ENCODE measurements at regions not wholly inside any gene's neighbourhood (a gene's known extent, or its start where the extent isn't known, plus 50 kb on each side); places are given as distances from the start of the nearest gene placed in this dataset.
A peak's percentile ranks its signal among the peaks of the same experiment; 100 is the strongest.

- DNase-seq, result no peak
Measured at GRCh38 chr19:33947265-33947964, 150.7 kb downstream of the KCTD15 start.

- no peak for DNase-seq
Measured at GRCh38 chr19:33948651-33949335, 152.1 kb downstream of the KCTD15 start.

GRCh38 chr19:33950091-33950750 lies 153.6 kb downstream of the KCTD15 start:
- no peak for DNase-seq

- no peak for DNase-seq
Measured at GRCh38 chr19:33953023-33953422, 156.4 kb downstream of the KCTD15 start.

GRCh38 chr19:33953592-33953991 lies 156.9 kb downstream of the KCTD15 start:
- DNase-seq, result no peak

GRCh38 chr19:33954686-33955085 lies 158.0 kb downstream of the KCTD15 start:
- no peak for DNase-seq

- no peak for DNase-seq
Measured at GRCh38 chr19:33956941-33957340, 160.3 kb downstream of the KCTD15 start.

- DNase-seq, result no peak
Measured at GRCh38 chr19:33957804-33958203, 161.1 kb downstream of the KCTD15 start.

- DNase-seq, result no peak
Measured at GRCh38 chr19:33960566-33960965, 163.9 kb downstream of the KCTD15 start.

GRCh38 chr19:33962161-33962560 lies 165.5 kb downstream of the KCTD15 start:
- DNase-seq, result no peak

GRCh38 chr19:33963514-33963913 lies 166.8 kb downstream of the KCTD15 start:
- no peak for DNase-seq

GRCh38 chr19:33971073-33971472 lies 174.4 kb downstream of the KCTD15 start:
- no peak for DNase-seq

GRCh38 chr19:33977756-33978685 lies 181.4 kb downstream of the KCTD15 start:
- DNase-seq, result no peak

- no peak for DNase-seq
Measured at GRCh38 chr19:33982706-33983105, 186.0 kb downstream of the KCTD15 start.

GRCh38 chr19:33988601-33989000 lies 183.7 kb upstream of the LSM14A start:
- DNase-seq, result no peak

- no peak for DNase-seq
Measured at GRCh38 chr19:33997690-33998089, 174.6 kb upstream of the LSM14A start.

- no peak for DNase-seq
Measured at GRCh38 chr19:33998302-33998701, 174.0 kb upstream of the LSM14A start.

GRCh38 chr19:33998739-33999345 lies 173.5 kb upstream of the LSM14A start:
- peak; percentile 1 for DNase-seq

- DNase-seq, result no peak
Measured at GRCh38 chr19:34017024-34017423, 155.3 kb upstream of the LSM14A start.

- no peak for DNase-seq
Measured at GRCh38 chr19:34017601-34018000, 154.7 kb upstream of the LSM14A start.

GRCh38 chr19:34018546-34018945 lies 153.8 kb upstream of the LSM14A start:
- no peak for DNase-seq

- no peak for DNase-seq
Measured at GRCh38 chr19:34023381-34023780, 148.9 kb upstream of the LSM14A start.
